D721Med (cell line): ENCODE measurements at regions not wholly inside any gene's neighbourhood (a gene's known extent, or its start where the extent isn't known, plus 50 kb on each side); places are given as distances from the start of the nearest gene placed in this dataset.

Experiments used
- DNase-seq: peaks from one replicate; pipeline ENCODE4 v3.0.0; 2011; ENCODE audit warnings: low spot score; ENCODE audit not compliant: insufficient read length
- FAIRE-seq: peaks from 2 replicates; lab custom pipeline; 2011; peaks lifted over from hg19 to GRCh38; lab: Jason Lieb, UNC
- TF ChIP-seq, protein P1 (sequence below): IDR thresholded peaks from 2 replicates; pipeline ENCODE4 v1.5.1; 2012; ENCODE audit warnings: mild to moderate bottlenecking, control low read depth; ENCODE audit not compliant: insufficient read depth; ENCODE audit errors: missing control alignments

DNA sequence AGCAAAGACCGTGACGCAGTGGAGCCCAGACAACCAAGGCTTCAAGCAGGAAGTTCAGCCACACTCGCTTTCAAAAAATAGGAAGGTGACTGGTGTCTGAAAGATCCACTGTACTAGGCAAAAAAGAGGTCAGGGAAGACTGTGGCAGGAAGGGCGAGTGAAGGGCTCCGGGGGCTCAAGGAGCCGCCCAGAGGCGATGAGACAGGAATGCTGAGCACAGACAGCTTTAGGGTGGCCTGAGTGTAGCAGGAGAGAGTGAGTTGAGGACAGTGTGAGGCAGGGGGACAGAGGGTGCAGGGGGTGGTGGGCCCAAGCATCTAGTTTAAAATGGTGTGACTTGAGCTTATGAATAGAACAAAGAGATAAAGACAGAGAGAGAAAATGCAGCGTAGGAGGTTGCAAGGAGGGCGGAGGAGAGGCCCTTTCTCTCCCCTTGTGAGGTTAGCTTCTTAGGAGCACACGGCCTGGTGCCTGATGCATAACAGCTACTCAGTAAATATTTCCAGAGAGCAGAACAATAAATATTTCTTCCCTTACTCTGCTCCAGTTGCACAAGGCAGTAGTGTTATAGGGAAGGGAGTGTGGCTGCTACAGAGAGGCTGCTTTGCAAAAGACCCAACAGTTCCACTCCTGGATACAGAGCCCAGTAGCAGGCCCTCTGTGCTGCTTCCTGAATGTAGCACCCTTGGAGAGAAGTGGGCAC, 789.7 kb upstream of the RAB6C start:
- DNase-seq (no peak), FAIRE-seq (no peak)
- TF ChIP-seq, protein P1, sequence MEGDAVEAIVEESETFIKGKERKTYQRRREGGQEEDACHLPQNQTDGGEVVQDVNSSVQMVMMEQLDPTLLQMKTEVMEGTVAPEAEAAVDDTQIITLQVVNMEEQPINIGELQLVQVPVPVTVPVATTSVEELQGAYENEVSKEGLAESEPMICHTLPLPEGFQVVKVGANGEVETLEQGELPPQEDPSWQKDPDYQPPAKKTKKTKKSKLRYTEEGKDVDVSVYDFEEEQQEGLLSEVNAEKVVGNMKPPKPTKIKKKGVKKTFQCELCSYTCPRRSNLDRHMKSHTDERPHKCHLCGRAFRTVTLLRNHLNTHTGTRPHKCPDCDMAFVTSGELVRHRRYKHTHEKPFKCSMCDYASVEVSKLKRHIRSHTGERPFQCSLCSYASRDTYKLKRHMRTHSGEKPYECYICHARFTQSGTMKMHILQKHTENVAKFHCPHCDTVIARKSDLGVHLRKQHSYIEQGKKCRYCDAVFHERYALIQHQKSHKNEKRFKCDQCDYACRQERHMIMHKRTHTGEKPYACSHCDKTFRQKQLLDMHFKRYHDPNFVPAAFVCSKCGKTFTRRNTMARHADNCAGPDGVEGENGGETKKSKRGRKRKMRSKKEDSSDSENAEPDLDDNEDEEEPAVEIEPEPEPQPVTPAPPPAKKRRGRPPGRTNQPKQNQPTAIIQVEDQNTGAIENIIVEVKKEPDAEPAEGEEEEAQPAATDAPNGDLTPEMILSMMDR = no peak

DNA sequence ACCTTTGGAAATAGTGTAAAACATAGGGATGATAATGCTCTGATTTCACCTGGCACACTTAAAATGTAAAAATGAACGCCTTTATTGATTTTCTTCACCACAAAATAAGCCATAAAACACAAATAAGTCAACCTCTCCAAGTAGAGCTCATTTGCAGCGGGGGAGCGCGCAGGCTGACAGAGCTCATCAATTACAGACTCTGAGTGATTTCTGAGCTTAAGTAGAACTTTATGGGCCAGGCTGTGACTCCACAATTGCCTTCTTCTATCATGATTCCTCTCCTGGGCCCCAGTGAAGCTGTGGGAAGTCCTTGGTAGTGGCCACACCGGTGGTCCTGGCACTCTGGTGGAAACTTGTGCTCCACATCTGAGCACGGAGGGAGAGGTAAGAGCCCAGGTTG, 789.0 kb upstream of the RAB6C start:
- FAIRE-seq (no peak), DNase-seq (no peak)
- TF ChIP-seq, protein P1 = no peak

DNA sequence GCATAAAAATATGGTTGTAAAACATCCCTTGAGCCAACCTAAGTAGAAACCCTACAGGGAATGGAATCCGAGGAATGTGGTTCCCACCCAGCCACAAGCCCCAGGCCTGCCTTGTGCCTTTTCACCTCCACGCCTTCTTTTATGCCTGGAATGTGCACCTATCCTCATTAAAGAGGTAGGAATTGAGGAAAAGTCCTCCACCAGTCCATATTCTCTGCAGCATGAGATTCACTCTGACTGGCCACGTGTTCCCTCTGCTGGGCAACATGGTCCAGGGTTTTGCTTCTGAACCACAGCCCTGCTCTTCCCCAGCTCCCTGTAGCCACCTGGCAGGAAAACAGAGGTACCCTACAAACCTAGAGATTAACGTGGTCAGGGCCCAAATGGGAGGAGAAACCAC, 787.9 kb upstream of the RAB6C start:
- TF ChIP-seq, protein P1 = no peak
- FAIRE-seq (no peak), DNase-seq (no peak)

DNA sequence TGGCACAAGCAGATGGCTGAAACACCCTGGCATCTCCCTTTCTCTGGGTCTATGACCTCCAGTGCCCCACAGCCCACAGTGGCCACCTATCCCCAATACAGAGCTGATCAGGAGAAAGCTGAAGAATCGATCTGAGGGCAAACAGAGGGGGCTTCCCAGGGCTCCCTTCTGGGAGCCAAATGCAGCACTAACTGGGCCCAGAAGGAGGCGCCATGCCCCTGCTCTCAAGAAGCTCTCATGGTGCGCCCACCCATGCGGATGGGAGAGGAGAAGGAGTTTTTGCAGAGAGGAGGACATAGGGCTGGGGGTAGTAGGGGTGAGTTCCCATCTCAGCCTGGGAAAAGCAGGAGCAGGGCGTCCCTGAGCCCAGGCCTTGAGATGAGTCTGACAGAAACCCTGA, 787.3 kb upstream of the RAB6C start:
- TF ChIP-seq, protein P1 = no peak
- FAIRE-seq (no peak), DNase-seq (no peak)

DNA sequence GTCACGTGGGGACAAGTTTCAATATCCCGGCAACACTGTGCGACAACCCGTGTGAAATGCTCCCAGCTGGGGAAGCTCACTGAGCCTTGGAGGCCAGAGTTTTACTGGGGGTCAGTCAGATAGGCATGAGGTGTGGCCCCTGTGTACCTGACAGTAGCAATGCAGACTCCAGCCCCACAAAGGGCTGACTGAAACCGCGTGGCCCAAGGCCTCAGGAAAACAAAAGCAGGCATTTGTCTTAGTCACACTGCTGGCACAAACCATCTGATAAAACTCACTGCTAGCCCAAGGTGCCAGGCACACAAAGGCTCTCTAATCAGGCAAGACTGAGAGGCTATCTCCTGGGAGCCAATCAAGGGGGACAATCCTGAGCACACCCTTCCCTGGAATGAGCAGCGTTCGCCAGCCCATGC, 786.6 kb upstream of the RAB6C start:
- DNase-seq = no peak
- TF ChIP-seq, protein P1 = no peak
- FAIRE-seq = no peak

DNA sequence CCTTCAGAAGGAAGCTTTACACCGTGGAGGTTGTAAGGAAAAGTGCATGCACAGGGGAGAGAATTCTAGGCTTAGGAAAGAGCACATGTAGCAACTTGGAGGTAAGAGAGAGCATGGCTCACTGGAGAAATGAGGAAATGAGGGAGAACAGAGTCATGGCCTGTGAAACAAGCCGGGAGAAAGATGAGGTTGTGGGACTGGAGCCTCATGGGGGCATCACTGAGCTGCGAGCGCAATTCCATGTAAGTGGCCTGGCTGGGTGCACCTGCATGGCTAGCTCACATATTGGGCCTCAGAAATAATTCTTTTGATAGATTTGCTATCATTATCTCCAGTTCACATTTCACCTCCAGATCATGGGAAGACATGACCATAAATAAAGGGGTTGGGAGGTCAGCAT, 785.5 kb upstream of the RAB6C start:
- DNase-seq (no peak), FAIRE-seq (no peak)
- TF ChIP-seq, protein P1 = no peak

DNA sequence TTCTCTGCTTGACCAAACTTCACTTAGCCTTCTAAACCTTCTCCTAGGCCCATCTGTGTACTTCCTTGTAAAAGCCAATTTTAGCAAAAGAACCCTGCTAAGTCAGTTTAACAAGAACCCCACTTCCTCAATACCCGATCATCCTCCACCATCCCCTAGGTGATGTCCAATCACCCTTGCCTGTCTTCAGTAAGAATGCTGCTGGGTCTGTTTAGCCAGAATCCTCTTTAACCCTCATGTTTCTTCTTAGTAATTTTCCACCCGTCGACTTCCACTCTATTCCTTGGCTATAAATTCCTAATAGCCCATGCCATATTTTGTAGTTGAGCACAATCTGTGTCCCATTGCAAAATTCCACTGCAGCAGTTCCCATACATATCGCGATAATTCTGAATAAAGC, 780.0 kb upstream of the RAB6C start:
- TF ChIP-seq, protein P1 = no peak
- no peak for DNase-seq

More for the DNA sequence above, 780.0 kb upstream of the RAB6C start:
- FAIRE-seq = no peak
